LNCaP clone FGC (cell line): ENCODE measurements at regions not wholly inside any gene's neighbourhood (a gene's known extent, or its start where the extent isn't known, plus 50 kb on each side); places are given as distances from the start of the nearest gene placed in this dataset.
A peak's percentile ranks its signal among the peaks of the same experiment; 100 is the strongest.

Source experiments
- DNase-seq: peaks from one replicate; pipeline ENCODE4 v3.0.0-alpha.2; 2011; ENCODE audit warnings: low read depth
- H3K4me3 ChIP-seq: 2 replicates; pipeline ENCODE4 v1.5.1; 2011; ENCODE audit warnings: mild to moderate bottlenecking, low read depth, low read length, control low read depth
- TF ChIP-seq, protein P1 (sequence below): IDR thresholded peaks from 2 replicates; pipeline ENCODE4 v1.5.1; 2012; ENCODE audit warnings: mild to moderate bottlenecking; ENCODE audit not compliant: control insufficient read depth, insufficient read depth; ENCODE audit errors: extremely low read depth

DNA sequence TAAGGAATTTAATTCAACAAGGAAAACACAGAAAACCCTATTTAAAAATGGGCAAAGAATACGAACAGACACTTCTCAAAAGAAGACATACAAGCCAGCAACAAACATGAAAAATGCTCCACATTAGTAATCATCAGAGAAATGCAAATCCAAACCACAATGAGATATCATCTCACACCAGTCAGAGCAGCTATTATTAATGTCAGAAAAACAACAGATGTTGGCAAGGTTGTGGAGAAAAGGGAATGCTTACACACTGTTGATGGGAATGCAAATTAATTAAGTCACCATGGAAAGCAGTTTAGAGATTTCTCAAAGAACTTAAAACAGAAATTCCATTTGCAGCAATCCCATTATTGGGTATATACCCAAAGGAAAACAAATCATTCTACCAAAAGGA is 55.2 kb downstream of the GCC1 start:
- TF ChIP-seq, protein P1, sequence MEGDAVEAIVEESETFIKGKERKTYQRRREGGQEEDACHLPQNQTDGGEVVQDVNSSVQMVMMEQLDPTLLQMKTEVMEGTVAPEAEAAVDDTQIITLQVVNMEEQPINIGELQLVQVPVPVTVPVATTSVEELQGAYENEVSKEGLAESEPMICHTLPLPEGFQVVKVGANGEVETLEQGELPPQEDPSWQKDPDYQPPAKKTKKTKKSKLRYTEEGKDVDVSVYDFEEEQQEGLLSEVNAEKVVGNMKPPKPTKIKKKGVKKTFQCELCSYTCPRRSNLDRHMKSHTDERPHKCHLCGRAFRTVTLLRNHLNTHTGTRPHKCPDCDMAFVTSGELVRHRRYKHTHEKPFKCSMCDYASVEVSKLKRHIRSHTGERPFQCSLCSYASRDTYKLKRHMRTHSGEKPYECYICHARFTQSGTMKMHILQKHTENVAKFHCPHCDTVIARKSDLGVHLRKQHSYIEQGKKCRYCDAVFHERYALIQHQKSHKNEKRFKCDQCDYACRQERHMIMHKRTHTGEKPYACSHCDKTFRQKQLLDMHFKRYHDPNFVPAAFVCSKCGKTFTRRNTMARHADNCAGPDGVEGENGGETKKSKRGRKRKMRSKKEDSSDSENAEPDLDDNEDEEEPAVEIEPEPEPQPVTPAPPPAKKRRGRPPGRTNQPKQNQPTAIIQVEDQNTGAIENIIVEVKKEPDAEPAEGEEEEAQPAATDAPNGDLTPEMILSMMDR, result no peak
- no peak for DNase-seq
- no peak overlapping the region for H3K4me3 ChIP-seq

DNA sequence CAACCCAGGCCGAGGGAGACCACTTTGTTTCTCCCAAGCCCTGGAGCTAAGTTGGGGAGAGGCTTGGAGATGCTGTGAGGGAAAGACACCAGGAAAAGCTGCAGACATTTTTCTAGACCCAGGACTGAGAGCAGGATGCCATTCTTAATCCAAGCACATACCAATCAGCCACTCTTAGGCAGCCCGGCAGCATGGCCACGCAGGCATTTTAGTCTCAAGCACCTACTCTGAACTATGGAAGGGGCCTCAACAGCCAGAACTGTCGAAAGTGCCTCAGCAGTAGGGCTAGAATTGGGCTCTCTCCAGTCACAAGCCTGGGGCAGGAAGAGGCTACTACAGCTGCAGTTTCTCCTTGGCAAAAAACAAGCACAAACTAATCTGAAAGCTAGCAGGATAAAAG is 57.8 kb downstream of the GCC1 start:
- H3K4me3 ChIP-seq, result no peak overlapping the region
- no peak for DNase-seq
- TF ChIP-seq, protein P1, result no peak

DNA sequence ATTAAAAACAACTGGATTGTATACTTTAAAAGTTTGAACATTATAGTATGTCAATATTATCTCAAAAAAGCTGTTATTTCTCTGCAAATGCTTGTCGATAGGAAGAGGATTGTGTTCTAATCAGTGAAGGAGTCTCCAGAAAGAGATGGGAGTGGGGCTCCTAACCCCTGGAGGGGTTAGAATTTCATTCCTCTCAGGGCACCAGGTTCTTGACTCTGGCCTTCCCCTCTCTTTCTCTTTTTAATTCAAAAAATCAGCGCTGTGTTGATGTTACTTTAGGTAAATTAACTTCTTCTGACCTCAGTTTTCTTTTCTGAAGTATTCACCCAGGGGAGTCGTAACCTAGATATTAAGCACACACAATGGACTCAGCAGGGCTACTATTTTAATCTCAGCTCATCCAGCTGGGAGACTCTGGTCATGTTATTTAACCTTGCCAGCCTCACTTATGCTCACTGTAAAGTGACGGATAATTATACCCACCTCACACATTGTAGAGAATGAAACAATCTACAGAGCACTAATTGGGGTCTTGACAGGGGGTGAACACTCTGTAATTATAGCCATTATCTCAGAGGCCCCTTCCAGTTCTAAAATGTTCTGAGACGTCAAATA is 59.4 kb downstream of the GCC1 start:
- TF ChIP-seq, protein P1, result no peak
- H3K4me3 ChIP-seq, result no peak overlapping the region
- DNase-seq, result no peak

DNA sequence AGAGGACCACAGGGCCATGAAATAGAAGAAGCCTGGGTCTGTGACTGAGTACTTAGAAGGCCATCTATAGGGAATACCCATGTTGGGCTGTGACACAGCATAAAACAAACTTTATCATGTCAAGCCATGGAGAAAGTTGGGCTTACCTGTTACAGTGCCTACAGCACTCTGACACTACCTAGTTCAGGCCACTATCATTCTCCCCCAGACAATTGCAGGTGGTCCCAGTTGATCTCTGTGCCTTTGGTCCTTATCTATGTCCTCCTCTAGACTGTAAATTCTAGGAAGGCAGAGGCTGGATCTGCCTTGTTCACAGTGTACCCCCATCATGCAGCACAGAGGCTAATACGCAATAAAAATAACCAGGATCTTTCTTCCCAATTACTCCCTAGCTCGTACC is 69.1 kb downstream of the GCC1 start:
- TF ChIP-seq, protein P1, result no peak
- no peak for DNase-seq
- H3K4me3 ChIP-seq, result no peak overlapping the region

DNA sequence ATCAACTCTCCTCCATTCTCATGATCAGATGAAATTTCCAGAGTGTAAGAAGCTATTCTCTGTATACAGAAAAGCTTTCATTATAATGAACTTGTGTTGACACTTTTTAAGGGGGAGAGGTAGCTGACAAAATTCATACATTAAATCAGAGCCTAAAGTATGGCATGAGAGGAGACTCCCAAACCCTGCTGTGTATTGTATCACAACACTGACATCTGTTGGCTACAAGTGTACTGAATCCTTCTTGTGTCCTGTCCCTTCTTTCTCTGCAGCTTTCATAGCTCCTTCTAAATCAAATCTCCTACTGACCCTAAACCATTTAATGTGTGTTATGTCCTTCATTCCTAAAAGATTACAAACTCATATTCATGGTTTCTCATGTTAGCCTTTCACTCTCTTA is 70.9 kb downstream of the GCC1 start:
- no peak overlapping the region for H3K4me3 ChIP-seq
- peak; percentile 28 for DNase-seq
- TF ChIP-seq, protein P1, result peak; percentile 88

DNA sequence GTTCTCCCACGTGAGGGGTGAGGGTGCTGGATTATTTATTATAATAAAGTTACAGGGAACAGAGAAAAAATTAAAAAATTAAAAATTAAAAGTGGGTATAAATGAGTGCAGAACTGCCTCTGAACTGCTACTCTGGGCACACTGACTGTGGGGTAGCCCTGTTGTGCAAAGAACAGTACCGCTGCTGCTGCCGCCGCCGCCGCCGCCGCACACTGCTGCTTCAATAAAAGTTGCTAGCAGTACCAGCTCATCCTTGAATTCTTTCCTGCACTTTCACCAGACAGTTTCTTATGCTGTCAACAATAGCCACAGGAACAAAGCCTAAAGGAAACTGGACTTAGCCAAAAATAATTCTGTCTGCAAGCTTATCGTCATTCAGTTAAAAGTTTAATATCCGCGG is 72.1 kb downstream of the GCC1 start:
- TF ChIP-seq, protein P1, result no peak
- DNase-seq, result no peak
- H3K4me3 ChIP-seq, result no peak overlapping the region

DNA sequence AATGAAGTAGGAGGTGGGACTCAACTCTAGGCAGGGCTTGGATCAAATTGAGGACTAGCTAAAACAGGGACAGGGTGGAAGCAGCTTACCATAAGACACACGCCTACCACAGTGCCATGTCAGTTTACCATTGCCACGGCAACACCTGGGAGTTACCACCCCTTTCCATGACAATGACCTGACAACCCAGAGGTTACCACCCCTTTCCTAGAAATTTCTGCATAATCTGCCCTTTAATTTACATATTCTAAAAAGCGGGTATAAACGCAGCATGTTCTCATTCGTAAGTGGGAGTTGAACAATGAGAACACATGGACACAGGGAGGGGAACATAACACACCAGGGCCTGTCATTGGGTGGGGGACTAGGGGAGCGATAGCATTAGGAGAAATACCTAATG is 72.7 kb downstream of the GCC1 start:
- H3K4me3 ChIP-seq, result no peak overlapping the region
- TF ChIP-seq, protein P1, result no peak
- no peak for DNase-seq
